ENCODE measurements at regions not wholly inside any gene's neighbourhood (a gene's known extent, or its start where the extent isn't known, plus 50 kb on each side); places are given as distances from the start of the nearest gene placed in this dataset.

DNA sequence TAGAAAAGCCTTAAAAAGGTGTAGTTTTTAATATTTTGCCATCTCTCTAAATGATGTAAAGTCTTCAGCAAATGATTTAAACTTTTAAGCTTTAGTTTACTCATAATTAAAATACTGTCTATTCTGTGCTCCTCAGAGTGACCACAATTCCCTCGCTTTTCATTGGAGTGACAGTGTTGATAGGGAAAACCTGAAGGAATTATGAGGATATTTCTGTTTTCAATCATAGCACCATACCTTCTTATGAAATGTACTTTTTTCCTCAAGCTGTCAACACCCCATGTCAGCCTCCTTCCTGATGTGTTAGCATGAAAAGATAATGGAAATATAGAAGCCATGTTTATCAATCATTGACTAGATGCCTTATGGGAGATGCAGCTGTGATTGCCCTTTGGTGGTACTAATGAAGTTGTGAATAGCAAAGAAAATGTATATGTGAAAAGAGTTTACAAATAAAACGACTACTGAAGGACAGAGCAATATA is 145.4 kb upstream of the EYS start:
- Mint-ChIP-seq H3K9me3 (peaks cover 8% of the 10 kb centered on the region), H3K36me3 (ENCODE audit: low read depth) (no peaks in the 10 kb centered on the region), H3K27me3 (no peaks in the 10 kb centered on the region), H3K4me3 (no peak overlapping the region), H3K4me1 (no peaks in the 10 kb centered on the region), H3K27ac (no peak overlapping the region)
- ChIA-PET CTCF (no interaction called here), POLR2A (no interaction called here)
- intact Hi-C loops (cut with micrococcal nuclease): no loop called here
- DNase-seq: no peak
- TF ChIP-seq, protein P1, sequence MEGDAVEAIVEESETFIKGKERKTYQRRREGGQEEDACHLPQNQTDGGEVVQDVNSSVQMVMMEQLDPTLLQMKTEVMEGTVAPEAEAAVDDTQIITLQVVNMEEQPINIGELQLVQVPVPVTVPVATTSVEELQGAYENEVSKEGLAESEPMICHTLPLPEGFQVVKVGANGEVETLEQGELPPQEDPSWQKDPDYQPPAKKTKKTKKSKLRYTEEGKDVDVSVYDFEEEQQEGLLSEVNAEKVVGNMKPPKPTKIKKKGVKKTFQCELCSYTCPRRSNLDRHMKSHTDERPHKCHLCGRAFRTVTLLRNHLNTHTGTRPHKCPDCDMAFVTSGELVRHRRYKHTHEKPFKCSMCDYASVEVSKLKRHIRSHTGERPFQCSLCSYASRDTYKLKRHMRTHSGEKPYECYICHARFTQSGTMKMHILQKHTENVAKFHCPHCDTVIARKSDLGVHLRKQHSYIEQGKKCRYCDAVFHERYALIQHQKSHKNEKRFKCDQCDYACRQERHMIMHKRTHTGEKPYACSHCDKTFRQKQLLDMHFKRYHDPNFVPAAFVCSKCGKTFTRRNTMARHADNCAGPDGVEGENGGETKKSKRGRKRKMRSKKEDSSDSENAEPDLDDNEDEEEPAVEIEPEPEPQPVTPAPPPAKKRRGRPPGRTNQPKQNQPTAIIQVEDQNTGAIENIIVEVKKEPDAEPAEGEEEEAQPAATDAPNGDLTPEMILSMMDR (IDR thresholded peaks at IDR 0.05): no peak
- ATAC-seq (ENCODE audit: low read depth): no peak

DNA sequence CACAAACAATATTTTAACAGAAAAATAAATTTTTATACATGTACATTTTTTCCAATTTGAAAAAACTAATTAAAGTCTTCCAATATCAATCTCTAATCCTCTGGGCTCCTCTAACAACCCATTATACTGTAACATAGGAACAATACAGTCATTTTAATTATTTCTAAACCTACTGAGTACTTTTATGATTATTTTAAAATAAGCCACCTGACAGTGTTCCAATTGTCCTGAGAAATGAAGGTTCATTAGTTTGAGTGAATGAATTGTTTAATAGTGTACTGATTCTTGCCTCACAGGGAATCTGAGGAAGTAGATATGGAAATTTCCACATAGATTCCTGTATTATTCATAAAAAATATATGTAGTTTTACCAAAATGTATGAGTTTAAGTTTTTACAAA is 123.1 kb upstream of the EYS start:
- no peaks in the 10 kb centered on the region for H3K4me1 Mint-ChIP-seq
- POLR2A ChIA-PET: no interaction called here
- no peaks in the 10 kb centered on the region for H3K36me3 Mint-ChIP-seq (ENCODE audit: low read depth)
- ATAC-seq (ENCODE audit: low read depth) (no peak), DNase-seq (no peak)
- intact Hi-C loops (cut with micrococcal nuclease): no loop called here
- H3K27ac Mint-ChIP-seq: no peak overlapping the region
- no peak overlapping the region for H3K4me3 Mint-ChIP-seq
- TF ChIP-seq, protein P1 (IDR thresholded peaks at IDR 0.05): no peak
- CTCF ChIA-PET: no interaction called here
- no peaks in the 10 kb centered on the region for H3K27me3 Mint-ChIP-seq
- peaks cover 12% of the 10 kb centered on the region for H3K9me3 Mint-ChIP-seq

DNA sequence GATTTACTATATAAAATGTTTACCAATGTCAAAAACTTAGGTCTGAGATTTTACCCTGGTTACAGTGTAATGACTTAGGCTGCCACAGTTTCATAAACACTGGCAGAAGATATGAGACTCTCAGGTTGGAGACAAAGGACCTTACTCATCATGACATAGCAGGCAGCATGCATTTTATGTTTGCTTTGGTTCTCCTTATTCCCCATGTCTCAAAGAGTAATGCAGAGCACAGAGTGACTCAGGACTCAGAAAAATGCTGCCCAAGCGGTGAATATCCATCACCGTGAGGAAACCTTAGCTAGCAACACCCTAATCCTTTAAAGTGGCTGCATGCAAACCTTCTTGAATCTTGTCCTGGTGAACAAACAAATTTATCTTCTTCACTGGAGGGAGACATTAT is 112.1 kb upstream of the EYS start:
- intact Hi-C loops (cut with micrococcal nuclease): no loop called here
- H3K36me3 Mint-ChIP-seq (ENCODE audit: low read depth): no peaks in the 10 kb centered on the region
- ChIA-PET CTCF (no interaction called here), POLR2A (no interaction called here)
- H3K9me3 Mint-ChIP-seq: peaks cover 18% of the 10 kb centered on the region
- H3K4me3 Mint-ChIP-seq: no peak overlapping the region
- H3K27ac Mint-ChIP-seq: no peak overlapping the region
- H3K4me1 Mint-ChIP-seq: no peaks in the 10 kb centered on the region
- DNase-seq (no peak), ATAC-seq (ENCODE audit: low read depth) (no peak)
- no peaks in the 10 kb centered on the region for H3K27me3 Mint-ChIP-seq
- TF ChIP-seq, protein P1 (IDR thresholded peaks at IDR 0.05): no peak

DNA sequence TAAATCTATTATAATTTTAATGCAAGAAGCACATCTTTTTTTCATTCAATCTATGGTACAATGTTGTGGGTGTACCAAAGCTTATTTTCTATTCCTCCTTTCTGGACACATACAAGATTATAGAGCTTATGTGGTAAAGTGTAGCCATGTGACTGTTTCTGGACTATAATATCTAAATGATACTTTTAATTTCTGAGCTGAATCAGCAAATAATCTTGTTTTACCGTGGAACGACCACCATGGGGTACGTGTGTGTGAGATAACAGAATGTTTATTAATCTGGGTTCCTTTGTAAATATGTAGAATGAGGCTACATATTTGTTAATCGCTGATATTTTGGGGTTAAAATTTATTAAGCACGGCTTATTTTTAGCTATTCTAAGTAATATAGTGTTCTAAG is 111.5 kb upstream of the EYS start:
- ATAC-seq (ENCODE audit: low read depth): no peak
- intact Hi-C loops (cut with micrococcal nuclease): no loop called here
- no peaks in the 10 kb centered on the region for H3K36me3 Mint-ChIP-seq (ENCODE audit: low read depth)
- H3K4me1 Mint-ChIP-seq: no peaks in the 10 kb centered on the region
- ChIA-PET CTCF (no interaction called here), POLR2A (no interaction called here)
- TF ChIP-seq, protein P1 (IDR thresholded peaks at IDR 0.05): no peak
- no peak overlapping the region for H3K27ac Mint-ChIP-seq
- peaks cover 18% of the 10 kb centered on the region for H3K9me3 Mint-ChIP-seq
- no peak overlapping the region for H3K4me3 Mint-ChIP-seq
- H3K27me3 Mint-ChIP-seq: no peaks in the 10 kb centered on the region
- DNase-seq: no peak

DNA sequence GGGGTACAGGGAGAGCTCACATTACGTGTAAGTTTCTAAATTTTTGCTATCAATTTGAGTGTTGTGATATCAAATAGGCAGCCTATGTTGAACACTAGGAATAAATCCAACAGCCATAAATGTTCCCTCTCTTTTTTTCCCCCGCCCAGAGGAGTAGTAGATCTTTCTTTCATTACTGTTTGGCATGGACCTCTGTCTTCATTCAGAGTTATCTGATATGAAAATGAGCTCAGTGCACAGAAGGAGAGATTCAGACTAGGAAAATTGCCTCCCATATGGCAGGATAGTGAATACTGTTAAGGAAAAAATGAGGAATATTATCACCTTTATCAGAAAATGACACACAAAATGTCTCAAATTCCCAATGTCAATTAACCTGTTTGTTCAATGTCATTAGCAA is 110.0 kb upstream of the EYS start:
- ChIA-PET POLR2A (no interaction called here), CTCF (no interaction called here)
- Mint-ChIP-seq H3K36me3 (ENCODE audit: low read depth) (no peaks in the 10 kb centered on the region), H3K9me3 (peaks cover 16% of the 10 kb centered on the region), H3K4me1 (no peaks in the 10 kb centered on the region), H3K27me3 (no peaks in the 10 kb centered on the region), H3K27ac (no peak overlapping the region), H3K4me3 (no peak overlapping the region)
- ATAC-seq (ENCODE audit: low read depth) (no peak), DNase-seq (no peak)
- TF ChIP-seq, protein P1 (IDR thresholded peaks at IDR 0.05): no peak
- intact Hi-C loops (cut with micrococcal nuclease): no loop called here

Measured in activated B cell treated with CpG ODN at 0.5 μM for 24 hours (primary cell).